Loucy (cell line): ENCODE measurements at regions not wholly inside any gene's neighbourhood (a gene's known extent, or its start where the extent isn't known, plus 50 kb on each side); places are given as distances from the start of the nearest gene placed in this dataset.

Experiments used
- CTCF ChIP-seq: fragments of 200-600 bp; sonication (generic); conservative IDR thresholded peaks from 2 replicates; pipeline ENCODE4 v1.5.1; 2014; ENCODE audit warnings: mild to moderate bottlenecking, antibody characterized with exemption, low read length
- EZH2phosphoT487 ChIP-seq: fragments of 200-600 bp; IDR thresholded peaks from 2 replicates; pipeline ENCODE4 v1.6.1; 2018; ENCODE audit warnings: antibody characterized with exemption, mild to moderate bottlenecking, moderate library complexity, borderline replicate concordance

GRCh38 chr13:54592201-54592600 is 1563.6 kb downstream of the OLFM4 start:
- no peak for TF ChIP-seq CTCF
- TF ChIP-seq EZH2phosphoT487 = no peak
